Naive thymus-derived CD4-positive, alpha-beta T cell (primary cell): ENCODE measurements at regions not wholly inside any gene's neighbourhood (a gene's known extent, or its start where the extent isn't known, plus 50 kb on each side); places are given as distances from the start of the nearest gene placed in this dataset.

Experiments used
- ATAC-seq: fragments of 150-1000 bp; cut with Tn5 transposase; 2 replicates; pipeline ENCODE4 v1.10.0; 2021; ENCODE audit warnings: mild to moderate bottlenecking, moderate library complexity
- CTCF ChIA-PET: fragments of 350-600 bp; sonication (Branson Sonifier 250); formaldehyde crosslinking; loops from one replicate; lab custom pipeline; 2021; ENCODE audit warnings: antibody characterized with exemption; lab: Charles Lee
- POLR2A ChIA-PET: fragments of 350-600 bp; sonication (Branson Sonifier 250); formaldehyde crosslinking; loops from one replicate; lab custom pipeline; 2021; ENCODE audit warnings: antibody characterized with exemption, inconsistent platforms; lab: Charles Lee
- DNase-seq, 9 donors: peaks; one replicate each; pipeline versions ENCODE4 v3.0.0 to v3.0.0-alpha.2; 2020 to 2022; ENCODE audit warnings: mixed read lengths in 1 of 9
- H3K27ac ChIP-seq: one replicate; pipeline ENCODE4 v1.7.0; 2013; ENCODE audit warnings: mild to moderate bottlenecking, low read depth, low read length, moderate library complexity
- H3K27me3 ChIP-seq, 2 donors: one replicate each; pipeline ENCODE4 v1.7.0; 2013; ENCODE audit warnings: low read length in 2 of 2, mild to moderate bottlenecking in 2 of 2, moderate library complexity in 2 of 2; ENCODE audit not compliant: control insufficient read depth in 2 of 2, insufficient read depth in 2 of 2
- H3K36me3 ChIP-seq, 3 experiments: 1 replicate in 2 of 3; 2 replicates in 1 of 3; pipeline ENCODE4 v1.7.0; 2013; ENCODE audit warnings: low read length in 3 of 3, mild to moderate bottlenecking in 3 of 3, moderate library complexity in 1 of 3; ENCODE audit not compliant: insufficient read depth in 3 of 3, control insufficient read depth in 2 of 3
- H3K4me1 ChIP-seq, 2 donors: one replicate each; pipeline ENCODE4 v1.7.0; 2013; ENCODE audit warnings: low read length in 2 of 2, mild to moderate bottlenecking in 2 of 2, moderate library complexity in 1 of 2; ENCODE audit not compliant: control insufficient read depth in 2 of 2, insufficient read depth in 2 of 2
- H3K4me3 ChIP-seq: 2 replicates; pipeline ENCODE4 v1.7.0; 2013; ENCODE audit warnings: mild to moderate bottlenecking, low read length
- H3K9me3 ChIP-seq, 3 experiments: 1 replicate in 2 of 3; 2 replicates in 1 of 3; pipeline ENCODE4 v1.7.0; 2013; ENCODE audit warnings: low read length in 3 of 3; ENCODE audit not compliant: control insufficient read depth in 2 of 3
- H3K27ac Mint-ChIP-seq, 9 donors: one replicate each; pipeline ENCODE4 v1.8.0; 2020 to 2022; ENCODE audit warnings: mixed read lengths in 9 of 9, mild to moderate bottlenecking in 8 of 9, moderate library complexity in 5 of 9, inconsistent platforms in 2 of 9
- H3K27me3 Mint-ChIP-seq, 5 donors: one replicate each; pipeline ENCODE4 v1.8.0; 2021 to 2022; ENCODE audit warnings: mixed read lengths in 5 of 5, mild to moderate bottlenecking in 1 of 5
- H3K36me3 Mint-ChIP-seq, 5 donors: one replicate each; pipeline ENCODE4 v1.8.0; 2020 to 2022; ENCODE audit warnings: mixed read lengths in 5 of 5, mild to moderate bottlenecking in 3 of 5, inconsistent platforms in 1 of 5
- H3K4me1 Mint-ChIP-seq, 7 donors: one replicate each; pipeline ENCODE4 v1.8.0; 2020 to 2022; ENCODE audit warnings: mixed read lengths in 7 of 7, mild to moderate bottlenecking in 3 of 7, inconsistent platforms in 1 of 7
- H3K4me3 Mint-ChIP-seq, 10 donors: one replicate each; pipeline ENCODE4 v1.8.0; 2020 to 2022; ENCODE audit warnings: mild to moderate bottlenecking in 10 of 10, mixed read lengths in 10 of 10, moderate library complexity in 6 of 10, inconsistent platforms in 2 of 10
- H3K9me3 Mint-ChIP-seq, 11 donors: one replicate each; pipeline ENCODE4 v1.8.0; 2020 to 2022; ENCODE audit warnings: mixed read lengths in 11 of 11, mild to moderate bottlenecking in 4 of 11, inconsistent platforms in 1 of 11, moderate library complexity in 1 of 11
- intact Hi-C, 2 donors: fragments of 100-400 bp; cut with micrococcal nuclease; formaldehyde crosslinking; loops; one replicate each; pipeline ENCODE4 v1.15.1; 2023

DNA sequence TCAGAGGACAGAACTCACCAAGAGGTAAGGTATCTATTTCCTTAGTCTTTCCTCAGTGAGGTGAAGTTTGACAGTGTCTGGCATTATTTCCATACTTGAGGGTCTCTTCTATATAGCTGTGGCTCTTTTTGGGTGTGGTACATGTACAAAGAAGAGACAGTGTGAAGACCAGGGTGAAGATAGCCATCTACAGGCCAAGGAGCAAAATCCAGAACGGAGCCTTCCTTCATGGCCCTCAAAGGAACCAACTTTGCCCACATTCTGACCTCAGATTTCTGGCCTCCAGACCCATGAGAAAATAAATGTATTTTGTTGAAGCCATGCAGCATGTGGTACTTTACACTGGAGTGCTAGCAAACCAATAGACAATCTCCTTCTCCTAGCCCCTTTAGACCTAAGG lies 858.5 kb upstream of the B3GALT2 start:
- H3K27ac Mint-ChIP-seq = peak overlapping the region in 7 of 9 donors; percentile 3 to 84 (median 69)
- Histone ChIP-seq H3K27ac (peak overlapping the region; percentile 2), H3K4me3 (no peak overlapping the region), H3K27me3 (no peaks in the 10 kb centered on the region), H3K9me3 (no peaks in the 10 kb centered on the region), H3K4me1 (peaks cover 0 to 14% of the 10 kb centered on the region in 2 donors), H3K36me3 (no peaks in the 10 kb centered on the region)
- H3K4me1 Mint-ChIP-seq = peaks cover 11 to 66% (median 44%) of the 10 kb centered on the region in 7 donors
- peaks cover 0 to 10% (median 3%) of the 10 kb centered on the region in 5 donors for H3K36me3 Mint-ChIP-seq
- ATAC-seq (no peak), DNase-seq (no peak)
- ChIA-PET CTCF (no interaction called here), POLR2A (interaction anchor here (0.7 kb wide), 1 partner anchor 9 kb away, joined by 3 read pairs; no protein-coding TSS in a partner anchor)
- H3K27me3 Mint-ChIP-seq = no peaks in the 10 kb centered on the region
- H3K4me3 Mint-ChIP-seq = peak overlapping the region in 4 of 10 donors; percentile 34 to 52 (median 48)
- intact Hi-C loops = loop anchor here in 1 of 2 donors (1.0 kb wide), 1 partner anchor 7 kb away; no protein-coding TSS in a partner anchor
- H3K9me3 Mint-ChIP-seq = peaks cover 0 to 6% (median 0%) of the 10 kb centered on the region in 11 donors

DNA sequence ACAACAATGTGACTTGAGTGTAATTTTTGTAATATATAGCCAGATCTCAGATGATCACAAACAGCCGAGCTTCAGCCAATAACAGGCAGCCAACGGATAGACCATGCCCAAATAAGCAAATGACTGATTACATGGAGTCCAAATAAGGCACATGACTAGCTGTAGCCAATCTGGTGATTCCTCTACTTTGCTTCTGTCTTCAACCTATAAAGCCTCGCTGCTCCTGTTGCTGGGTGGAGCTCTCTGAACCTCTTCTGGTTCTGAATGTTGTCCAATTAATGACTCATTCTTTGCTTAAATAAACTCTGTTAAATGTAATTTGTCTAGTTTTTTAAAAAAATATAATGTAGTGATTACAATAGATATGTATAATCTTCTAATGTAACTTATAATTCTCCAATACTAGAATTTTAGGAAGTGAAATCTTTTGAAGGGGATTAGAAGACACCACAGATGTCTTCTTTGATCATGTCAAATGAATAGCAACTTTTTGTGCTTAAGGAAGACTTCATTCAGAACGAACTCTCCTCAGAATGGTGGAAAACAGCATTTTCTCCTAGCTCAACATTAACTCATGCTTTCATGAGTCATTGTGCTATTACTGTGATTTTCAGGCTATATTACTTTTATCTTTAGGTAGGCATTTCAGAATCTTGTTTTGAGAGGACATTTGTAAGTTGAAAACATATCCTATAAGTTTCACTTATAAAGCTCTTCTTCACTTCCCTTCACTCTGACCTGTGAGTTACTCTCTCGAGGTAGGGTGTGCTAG lies 857.8 kb upstream of the B3GALT2 start:
- ChIA-PET POLR2A (interaction anchor here (1.0 kb wide), 1 partner anchor 53 kb away, joined by 5 read pairs; no protein-coding TSS in a partner anchor), CTCF (interaction anchor here (0.7 kb wide), 1 partner anchor 8 kb away, joined by 3 read pairs; no protein-coding TSS in a partner anchor)
- Mint-ChIP-seq H3K27ac (peak overlapping the region in 6 of 9 donors; percentile 43 to 84 (median 69)), H3K9me3 (peaks cover 0 to 7% (median 0%) of the 10 kb centered on the region in 11 donors), H3K27me3 (no peaks in the 10 kb centered on the region), H3K4me3 (peak overlapping the region in 6 of 10 donors; percentile 15 to 59 (median 48)), H3K36me3 (peaks cover 0 to 7% (median 3%) of the 10 kb centered on the region in 5 donors), H3K4me1 (peaks cover 16 to 68% (median 47%) of the 10 kb centered on the region in 7 donors)
- DNase-seq (no peak), ATAC-seq (no peak)
- no peaks in the 10 kb centered on the region for H3K9me3 ChIP-seq
- H3K27ac ChIP-seq = peak overlapping the region; percentile 2
- no peaks in the 10 kb centered on the region for H3K36me3 ChIP-seq
- no peak overlapping the region for H3K4me3 ChIP-seq
- no peaks in the 10 kb centered on the region for H3K27me3 ChIP-seq
- intact Hi-C loops = loop anchor here in 1 of 2 donors (1.0 kb wide), 1 partner anchor 8 kb away; no protein-coding TSS in a partner anchor
- peaks cover 0 to 21% of the 10 kb centered on the region in 2 donors for H3K4me1 ChIP-seq

DNA sequence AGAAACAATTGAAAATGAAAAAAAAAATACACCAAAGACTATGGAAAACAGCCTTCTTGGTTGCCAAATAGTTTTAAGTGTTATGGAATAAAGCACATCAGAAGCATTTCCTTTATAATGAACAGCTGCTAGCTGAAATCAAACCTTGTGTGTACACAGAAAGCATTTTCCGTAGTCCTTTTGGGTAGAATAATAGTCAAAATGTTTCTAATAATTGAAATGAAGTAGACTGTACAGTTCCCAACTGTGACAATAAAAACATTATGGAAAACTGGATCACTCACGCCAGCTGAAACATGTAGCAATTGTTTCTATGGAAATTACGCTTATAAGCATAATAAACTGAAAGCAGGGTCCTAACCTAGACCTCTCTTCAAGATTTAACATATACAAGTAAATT lies 856.3 kb upstream of the B3GALT2 start:
- peaks cover 0 to 7% (median 0%) of the 10 kb centered on the region in 11 donors for H3K9me3 Mint-ChIP-seq
- H3K4me1 ChIP-seq = peaks cover 0 to 29% of the 10 kb centered on the region in 2 donors
- no peak overlapping the region for H3K4me3 ChIP-seq
- no peaks in the 10 kb centered on the region for H3K9me3 ChIP-seq
- no peaks in the 10 kb centered on the region for H3K36me3 ChIP-seq
- ATAC-seq (no peak), DNase-seq (no peak)
- intact Hi-C loops = no loop called here
- no peak overlapping the region for H3K4me3 Mint-ChIP-seq
- ChIA-PET CTCF (no interaction called here), POLR2A (no interaction called here)
- H3K27ac ChIP-seq = no peak overlapping the region
- H3K36me3 Mint-ChIP-seq = peaks cover 0 to 6% (median 3%) of the 10 kb centered on the region in 5 donors
- no peaks in the 10 kb centered on the region for H3K27me3 ChIP-seq
- no peak overlapping the region for H3K27ac Mint-ChIP-seq
- no peaks in the 10 kb centered on the region for H3K27me3 Mint-ChIP-seq
- peaks cover 14 to 65% (median 46%) of the 10 kb centered on the region in 7 donors for H3K4me1 Mint-ChIP-seq

DNA sequence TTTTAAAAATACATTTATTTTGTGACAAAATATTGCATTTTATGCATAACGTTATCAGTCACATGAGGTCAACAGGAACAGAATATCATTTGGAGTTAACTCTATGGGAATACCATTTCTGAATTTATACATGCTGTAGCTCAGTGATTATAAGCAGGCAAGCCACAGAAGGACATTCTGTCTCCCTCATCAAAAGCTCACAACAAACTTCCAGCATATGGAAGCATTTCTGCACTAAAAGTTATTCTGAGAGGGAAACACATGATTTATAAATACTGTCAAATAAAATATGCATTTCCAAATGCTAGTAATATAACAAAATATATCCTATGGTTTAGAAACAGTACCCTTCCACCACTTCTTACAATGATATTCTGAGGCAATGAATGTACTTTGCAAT lies 854.1 kb upstream of the B3GALT2 start:
- no peaks in the 10 kb centered on the region for H3K27me3 Mint-ChIP-seq
- peaks cover 0 to 12% (median under 1%) of the 10 kb centered on the region in 11 donors for H3K9me3 Mint-ChIP-seq

DNA sequence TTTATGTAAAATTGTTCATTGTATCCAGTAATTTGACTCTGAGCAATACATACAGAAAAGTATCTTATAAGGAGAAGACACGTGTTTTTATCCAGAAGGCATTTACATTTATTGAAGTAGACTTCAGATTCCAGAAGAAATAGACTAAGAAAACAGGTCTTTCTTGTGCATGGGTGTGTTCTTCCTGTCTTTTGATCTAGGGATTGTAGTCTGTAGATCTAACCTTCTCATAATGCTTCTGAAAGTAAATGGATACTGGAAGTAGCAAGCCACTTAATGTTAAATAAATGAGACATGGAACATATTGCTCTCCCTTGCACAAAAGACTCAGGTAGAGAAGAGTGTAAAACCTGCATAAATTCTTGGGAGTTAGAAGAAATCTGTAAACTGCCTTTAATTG lies 853.2 kb upstream of the B3GALT2 start:
- Histone ChIP-seq H3K4me3 (no peak overlapping the region), H3K9me3 (no peaks in the 10 kb centered on the region), H3K27ac (no peak overlapping the region), H3K27me3 (no peaks in the 10 kb centered on the region), H3K36me3 (no peaks in the 10 kb centered on the region), H3K4me1 (peaks cover 0 to 25% of the 10 kb centered on the region in 2 donors)
- intact Hi-C loops = loop anchor here in 1 of 2 donors (1.0 kb wide), 1 partner anchor 11 kb away; no protein-coding TSS in a partner anchor
- Mint-ChIP-seq H3K27ac (peak overlapping the region in 6 of 9 donors; percentile 43 to 83 (median 66)), H3K9me3 (peaks cover 0 to 15% (median 4%) of the 10 kb centered on the region in 11 donors), H3K4me1 (peaks cover 8 to 42% (median 27%) of the 10 kb centered on the region in 7 donors), H3K27me3 (no peaks in the 10 kb centered on the region), H3K4me3 (peak overlapping the region in 9 of 10 donors; percentile 41 to 84 (median 75)), H3K36me3 (peaks cover 0 to 7% (median 0%) of the 10 kb centered on the region in 5 donors)
- ChIA-PET CTCF (no interaction called here), POLR2A (interaction anchor here (0.6 kb wide), 1 partner anchor 261 kb away, joined by 4 read pairs; no protein-coding TSS in a partner anchor)
- DNase-seq (peak in 5 of 9 donors; percentile 20 to 47 (median 42)), ATAC-seq (peak; percentile 42)

More for the DNA sequence above, 854.1 kb upstream of the B3GALT2 start:
- H3K4me1 Mint-ChIP-seq = peaks cover 12 to 51% (median 35%) of the 10 kb centered on the region in 7 donors
- Histone ChIP-seq H3K36me3 (no peaks in the 10 kb centered on the region), H3K9me3 (no peaks in the 10 kb centered on the region), H3K4me3 (no peak overlapping the region), H3K27ac (no peak overlapping the region), H3K4me1 (peaks cover 0 to 29% of the 10 kb centered on the region in 2 donors), H3K27me3 (no peaks in the 10 kb centered on the region)
- DNase-seq (no peak), ATAC-seq (no peak)
- H3K27ac Mint-ChIP-seq = no peak overlapping the region
- intact Hi-C loops = no loop called here
- no peak overlapping the region for H3K4me3 Mint-ChIP-seq
- CTCF ChIA-PET = no interaction called here
- POLR2A ChIA-PET = interaction anchor here (1.6 kb wide), 1 partner anchor 9 kb away, joined by 5 read pairs; no protein-coding TSS in a partner anchor
- H3K36me3 Mint-ChIP-seq = peaks cover 0 to 2% (median 0%) of the 10 kb centered on the region in 5 donors

DNA sequence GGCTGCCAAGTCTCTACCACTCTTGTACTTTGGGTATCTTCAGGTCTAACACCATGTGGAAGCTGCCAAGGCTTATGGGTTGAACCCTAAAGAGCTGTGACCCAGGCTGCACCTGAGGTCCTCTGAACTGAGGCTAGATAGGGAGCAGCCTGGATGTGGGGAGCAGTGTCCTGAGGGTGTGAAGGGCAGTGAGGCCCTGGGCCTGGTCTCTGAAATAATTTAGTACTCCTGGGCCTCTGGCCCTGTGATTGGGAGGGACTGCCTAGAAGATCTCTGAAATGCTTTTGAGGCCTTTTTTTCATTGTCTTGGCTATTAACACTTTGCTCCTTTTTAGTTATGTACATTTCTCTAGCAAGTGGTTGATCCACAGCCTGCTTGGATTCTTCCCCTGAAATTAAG lies 847.2 kb upstream of the B3GALT2 start:
- Histone ChIP-seq H3K27ac (no peak overlapping the region), H3K4me1 (peaks cover 0 to 3% of the 10 kb centered on the region in 2 donors), H3K27me3 (no peaks in the 10 kb centered on the region), H3K4me3 (no peak overlapping the region), H3K36me3 (no peaks in the 10 kb centered on the region), H3K9me3 (no peaks in the 10 kb centered on the region)
- CTCF ChIA-PET = no interaction called here
- H3K36me3 Mint-ChIP-seq = peaks cover 4 to 19% (median 6%) of the 10 kb centered on the region in 5 donors
- POLR2A ChIA-PET = no interaction called here
- H3K9me3 Mint-ChIP-seq = peaks cover 3 to 35% (median 11%) of the 10 kb centered on the region in 11 donors
- H3K27ac Mint-ChIP-seq = no peak overlapping the region
- intact Hi-C loops = no loop called here
- H3K4me3 Mint-ChIP-seq = no peak overlapping the region
- ATAC-seq (peak; percentile 16), DNase-seq (no peak)
- no peaks in the 10 kb centered on the region for H3K27me3 Mint-ChIP-seq
- peaks cover 0 to 3% (median under 1%) of the 10 kb centered on the region in 7 donors for H3K4me1 Mint-ChIP-seq
